Renal cortex interstitium (tissue), 11 donors: ENCODE measurements at regions not wholly inside any gene's neighbourhood (a gene's known extent, or its start where the extent isn't known, plus 50 kb on each side); places are given as distances from the start of the nearest gene placed in this dataset.
"Not testable (repeated sequence)": the region's sequence is repeated elsewhere in the genome, so short reads cannot be mapped to it uniquely, and the experiment has no call there.

Experiments
- DNase-seq, 11 donors: peaks; one replicate each; pipeline ENCODE4 v3.0.0-alpha.2; 2013; ENCODE audit warnings: low read depth in 9 of 11, low spot score in 4 of 11; ENCODE audit errors: extremely low read depth in 1 of 11

GRCh38 chr13:104641309-104641708 lies 1575.1 kb upstream of the SLC10A2 start:
- DNase-seq = peak in 1 of 11 donors; percentile 5

GRCh38 chr13:104635879-104636278 lies 1569.7 kb upstream of the SLC10A2 start:
- DNase-seq = no peak

- DNase-seq = no peak
Observed at GRCh38 chr13:104634016-104634415, 1567.8 kb upstream of the SLC10A2 start.

DNA sequence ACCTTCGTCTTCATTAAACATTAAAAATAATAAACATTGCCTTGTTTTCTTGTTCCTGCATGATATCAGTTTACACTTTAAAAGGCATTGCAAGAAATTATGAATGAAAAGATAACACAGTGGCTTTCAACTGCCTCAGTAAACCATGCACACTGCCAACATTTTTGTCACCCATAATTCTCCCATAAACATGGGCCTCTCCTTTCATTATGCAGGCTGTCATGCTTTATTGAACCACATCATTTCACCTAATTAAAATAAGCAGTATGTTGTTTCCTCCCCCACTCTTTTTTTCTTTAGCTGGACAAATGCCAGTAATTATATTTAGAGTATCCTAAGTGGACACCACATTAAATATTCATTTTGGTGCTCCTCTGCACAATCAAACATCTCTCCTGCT lies 1566.5 kb upstream of the SLC10A2 start:
- DNase-seq = peak in 9 of 11 donors; percentile 9 to 73 (median 29)

DNA sequence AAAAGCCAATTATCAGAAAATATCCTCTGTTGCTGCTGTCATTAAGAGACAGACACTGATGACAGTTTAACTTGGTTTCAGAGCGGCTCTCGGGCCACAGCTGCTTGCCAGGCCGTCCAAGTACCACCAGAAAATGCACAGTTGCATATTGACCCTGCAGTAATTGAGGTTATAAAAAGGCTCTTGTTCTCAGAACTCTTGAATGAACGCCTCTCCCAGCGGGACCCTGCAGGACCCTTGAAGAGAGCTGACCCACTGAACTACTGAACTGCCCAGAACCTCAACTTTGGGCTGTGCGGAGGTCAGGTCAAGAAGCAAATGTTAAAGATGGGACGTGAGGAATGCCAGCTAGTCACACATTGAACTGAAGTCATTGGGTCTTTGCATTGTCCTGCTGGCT lies 1559.0 kb upstream of the SLC10A2 start:
- DNase-seq = no peak

DNA sequence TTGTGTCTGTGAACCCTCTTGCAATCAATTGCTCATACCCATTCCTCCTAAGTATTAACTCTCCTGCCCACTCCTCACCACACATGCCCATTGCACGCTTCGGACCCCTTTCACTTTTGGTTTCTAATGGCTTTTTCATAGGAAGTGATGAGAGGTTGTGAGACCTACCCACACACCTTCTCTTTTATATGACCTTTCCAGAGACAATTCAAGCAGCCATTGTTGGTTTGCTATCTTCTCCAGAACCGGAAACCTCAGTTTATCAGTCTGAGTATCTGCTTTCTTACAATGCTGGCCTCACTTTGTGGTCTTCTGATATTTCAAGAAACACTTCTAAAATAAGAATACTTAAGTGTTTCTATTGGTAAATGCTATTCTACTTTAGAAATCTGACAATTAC lies 1550.8 kb upstream of the SLC10A2 start:
- no peak for DNase-seq

GRCh38 chr13:104614361-104615145 lies 1548.3 kb upstream of the SLC10A2 start:
- DNase-seq = no peak

GRCh38 chr13:104608331-104608730 lies 1542.1 kb upstream of the SLC10A2 start:
- no peak for DNase-seq

DNA sequence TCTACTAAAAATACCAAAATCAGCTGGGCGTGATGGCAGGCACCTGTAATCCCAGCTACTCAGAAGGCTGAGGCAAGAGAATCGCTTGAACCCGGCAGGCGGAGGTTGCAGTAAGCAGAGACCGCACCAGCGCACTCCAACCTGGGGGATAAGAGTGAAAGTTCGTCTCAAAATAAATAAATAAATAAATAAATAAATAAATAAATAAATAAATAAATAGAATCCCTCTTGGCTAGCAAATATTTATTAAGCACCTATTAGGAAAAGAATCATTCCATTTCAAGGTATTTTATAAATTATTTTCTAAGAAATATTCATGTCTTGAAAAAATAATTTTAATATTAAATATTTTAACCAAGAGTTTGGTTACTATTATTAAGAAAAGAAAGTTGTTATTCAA lies 1539.2 kb upstream of the SLC10A2 start:
- DNase-seq = not testable (repeated sequence)

DNA sequence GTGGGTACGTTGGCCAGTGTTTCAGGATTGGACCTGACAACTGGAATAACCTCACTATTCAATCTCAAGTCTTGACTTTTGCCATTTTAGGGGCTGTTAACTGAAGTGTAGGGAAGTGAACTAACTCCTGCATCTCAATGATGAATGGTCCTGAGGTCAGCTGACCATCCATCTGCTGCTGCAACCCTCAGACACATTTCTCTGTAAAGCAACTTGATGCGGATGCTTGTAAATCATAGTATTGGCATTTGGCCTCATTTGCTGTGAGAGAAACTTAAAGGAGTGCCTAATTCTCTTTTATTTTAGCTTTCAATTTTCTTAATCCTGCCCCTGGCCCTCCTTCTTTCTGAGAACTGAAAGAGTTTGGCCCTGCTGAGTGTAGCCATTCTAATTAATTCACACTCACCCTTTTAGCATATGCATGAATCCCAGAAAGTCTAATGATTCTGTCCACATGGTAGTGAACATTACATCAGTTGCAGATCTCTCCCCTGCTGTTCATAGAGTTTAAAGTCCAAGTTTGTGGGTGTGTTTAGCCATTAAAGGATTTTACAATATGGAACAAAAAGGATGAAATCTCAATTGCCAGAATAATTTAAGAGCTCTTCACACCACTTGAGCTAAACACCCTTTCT lies 1531.4 kb upstream of the SLC10A2 start:
- DNase-seq = no peak

- DNase-seq = no peak
Observed at GRCh38 chr13:104595511-104595910, 1529.3 kb upstream of the SLC10A2 start.

- DNase-seq = no peak
Observed at GRCh38 chr13:104594806-104595205, 1528.6 kb upstream of the SLC10A2 start.

DNA sequence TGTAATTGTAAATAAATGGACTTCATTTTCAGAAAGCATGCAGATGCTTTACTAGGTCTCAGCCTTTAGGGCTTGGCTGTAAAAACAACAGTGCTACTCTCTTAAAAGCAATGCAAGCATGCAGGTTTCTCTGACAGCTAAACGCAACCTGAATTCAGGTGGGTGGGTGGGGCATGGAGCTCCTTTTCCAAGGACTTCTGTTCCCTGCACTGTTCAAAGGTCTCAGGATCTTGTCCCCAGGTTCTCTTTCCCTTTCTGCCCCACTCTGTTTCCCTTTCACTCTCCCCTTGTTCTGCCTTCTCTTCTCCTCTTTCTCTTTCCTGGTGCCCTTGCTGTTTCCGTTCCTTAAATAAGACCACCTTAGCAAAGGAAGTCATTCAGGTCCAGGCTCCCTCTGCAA lies 1527.5 kb upstream of the SLC10A2 start:
- DNase-seq = no peak

GRCh38 chr13:104593251-104593576 lies 1527.0 kb upstream of the SLC10A2 start:
- no peak for DNase-seq

DNA sequence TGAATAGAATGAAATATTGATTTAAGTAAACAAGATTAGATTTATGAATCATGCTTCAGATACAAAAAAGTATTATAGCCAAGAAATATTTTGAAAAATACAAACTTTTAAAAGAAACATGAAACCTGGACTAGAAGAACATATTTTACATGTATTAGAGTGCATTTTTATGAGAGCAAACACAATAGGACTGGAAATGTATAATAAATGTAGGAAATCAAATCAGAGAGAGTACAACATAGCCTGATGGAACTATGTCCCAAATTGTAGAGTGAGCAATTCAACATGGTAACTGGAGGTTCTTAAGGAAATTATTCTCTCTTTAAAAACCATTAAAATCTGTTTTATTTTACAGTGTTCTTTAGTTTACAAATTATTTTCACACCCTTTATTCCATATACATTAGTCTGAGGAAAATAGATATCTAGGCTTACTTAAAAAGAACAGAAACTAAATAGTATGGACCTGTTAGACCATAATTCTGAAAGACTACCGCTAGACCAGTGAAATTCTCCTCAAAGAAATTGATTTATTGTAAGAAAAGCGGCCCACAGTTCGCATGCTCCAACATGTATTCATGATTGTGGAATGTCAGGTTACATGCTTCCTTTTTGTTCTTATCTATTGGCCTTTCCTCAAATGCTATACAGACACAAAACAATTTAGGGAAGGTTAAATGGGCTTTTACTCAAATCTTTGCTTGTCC lies 1526.5 kb upstream of the SLC10A2 start:
- no peak for DNase-seq

GRCh38 chr13:104592127-104592526 lies 1525.9 kb upstream of the SLC10A2 start:
- DNase-seq = no peak

DNA sequence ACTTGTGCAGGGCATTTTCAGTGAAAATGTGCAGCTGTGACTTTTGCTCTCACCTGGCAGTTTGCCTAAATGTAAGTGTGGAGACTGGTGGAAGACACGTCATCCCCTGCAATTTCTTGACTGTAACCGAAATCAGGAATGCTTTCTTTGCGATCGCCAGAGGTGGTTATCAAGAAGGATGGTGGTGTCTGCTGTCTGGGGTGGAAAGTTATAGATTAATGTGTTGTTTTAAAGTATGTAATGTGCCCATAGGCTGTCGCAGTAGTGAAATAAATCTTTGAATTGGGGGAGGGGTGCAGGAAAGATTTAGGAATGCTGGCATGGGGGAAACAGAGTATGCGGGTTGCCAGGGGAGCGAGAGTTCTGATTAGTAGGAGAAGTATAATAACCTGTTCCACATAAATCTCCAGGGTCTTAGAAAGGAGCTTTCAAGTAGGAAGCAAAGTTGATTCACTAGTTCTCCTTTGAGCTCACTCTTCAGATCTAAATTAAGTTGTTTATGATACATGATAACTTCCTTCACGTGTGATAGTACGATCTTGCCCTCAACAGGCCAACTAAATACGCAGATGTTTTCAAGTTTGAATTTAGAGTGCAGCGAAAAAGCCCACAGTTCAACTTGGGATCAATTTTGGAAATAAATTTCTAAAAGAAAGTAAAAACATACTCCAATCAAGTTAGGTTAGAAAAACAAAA lies 1520.0 kb upstream of the SLC10A2 start:
- DNase-seq = peak in 7 of 11 donors; percentile 25 to 48 (median 29)

DNA sequence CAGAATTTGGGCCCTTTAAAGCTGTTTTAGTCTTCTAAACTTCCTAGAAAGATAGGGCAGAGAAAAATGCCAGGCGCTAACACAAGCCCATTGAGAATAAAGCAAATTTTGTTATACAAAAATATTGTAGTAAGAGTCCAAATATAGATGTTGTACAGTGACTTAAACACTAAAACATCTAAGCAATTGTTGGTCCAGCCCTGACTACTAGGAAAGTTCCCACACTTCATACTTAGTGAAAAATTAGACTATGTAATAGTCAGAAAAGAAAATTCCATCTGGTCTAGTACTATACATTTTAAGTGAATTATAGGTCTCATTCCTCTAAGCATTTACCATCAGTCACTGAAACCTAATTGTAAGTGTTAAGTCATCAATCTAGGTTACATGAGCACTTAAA lies 1518.3 kb upstream of the SLC10A2 start:
- no peak for DNase-seq

DNA sequence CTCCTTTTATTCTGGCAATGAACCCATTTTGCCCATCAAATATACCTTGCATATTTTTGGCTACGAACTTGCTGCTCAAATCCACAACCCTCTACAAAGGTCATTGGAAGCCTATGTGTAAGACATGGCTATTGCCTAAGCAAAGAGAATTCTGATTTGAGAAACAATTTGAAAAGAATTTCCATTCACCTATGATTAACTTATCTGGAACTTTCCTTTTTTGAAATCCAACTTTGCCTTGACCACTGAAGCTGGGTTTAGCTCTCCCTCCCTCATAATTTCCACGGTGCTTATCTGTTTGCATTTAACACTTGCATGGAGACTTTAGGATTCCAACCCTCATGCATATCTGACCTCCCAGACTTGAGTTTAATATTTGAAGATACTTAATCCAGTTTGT lies 1514.7 kb upstream of the SLC10A2 start:
- no peak for DNase-seq
